H9 (cell line): ENCODE measurements at regions not wholly inside any gene's neighbourhood (a gene's known extent, or its start where the extent isn't known, plus 50 kb on each side); places are given as distances from the start of the nearest gene placed in this dataset.

Source experiments
- DNase-seq: peaks from one replicate; pipeline ENCODE4 v3.0.0-alpha.2; 2017
- H2AFZ ChIP-seq: one replicate; pipeline ENCODE4 v1.6.1; 2013; ENCODE audit warnings: mild to moderate bottlenecking, low read length, control low read depth, moderate library complexity
- H2AK5ac ChIP-seq: 2 replicates; pipeline ENCODE4 v1.6.1; 2013; ENCODE audit warnings: low read length, control low read depth, mixed read lengths; ENCODE audit not compliant: insufficient read length
- H2BK120ac ChIP-seq: one replicate; pipeline ENCODE4 v1.6.1; 2013; ENCODE audit warnings: low read depth, mild to moderate bottlenecking, low read length, control low read depth, inconsistent platforms; ENCODE audit not compliant: poor library complexity, severe bottlenecking
- H2BK12ac ChIP-seq: 2 replicates; pipeline ENCODE4 v1.6.1; 2013; ENCODE audit warnings: low read length, control low read depth, mixed read lengths, low read depth; ENCODE audit not compliant: insufficient read length
- H2BK15ac ChIP-seq: 2 replicates; pipeline ENCODE4 v1.6.1; 2013; ENCODE audit warnings: low read depth, low read length, control low read depth
- H2BK20ac ChIP-seq: one replicate; pipeline ENCODE4 v1.6.1; 2013; ENCODE audit warnings: low read depth, mild to moderate bottlenecking, low read length, control low read depth, inconsistent platforms; ENCODE audit not compliant: poor library complexity, severe bottlenecking
- H2BK5ac ChIP-seq: 2 replicates; pipeline ENCODE4 v1.6.1; 2013; ENCODE audit warnings: low read length, control low read depth, mixed read lengths; ENCODE audit not compliant: insufficient read length
- H3K14ac ChIP-seq: 2 replicates; pipeline ENCODE4 v1.6.1; 2013; ENCODE audit warnings: low read length, control low read depth; ENCODE audit not compliant: insufficient read depth
- H3K18ac ChIP-seq: 2 replicates; pipeline ENCODE4 v1.6.1; 2013; ENCODE audit warnings: low read depth, mild to moderate bottlenecking, mixed read lengths, low read length, control low read depth; ENCODE audit not compliant: insufficient read length
- H3K23ac ChIP-seq: 2 replicates; pipeline ENCODE4 v1.6.1; 2013; ENCODE audit warnings: low read length, control low read depth, mixed read lengths, low read depth; ENCODE audit not compliant: insufficient read length
- H3K23me2 ChIP-seq: 2 replicates; pipeline ENCODE4 v1.6.1; 2013; ENCODE audit warnings: low read depth, mild to moderate bottlenecking, mixed read lengths, low read length, control low read depth; ENCODE audit not compliant: insufficient read length, poor library complexity, severe bottlenecking
- H3K27ac ChIP-seq: 2 replicates; pipeline ENCODE4 v1.5.1; 2013; ENCODE audit warnings: low read length, control low read depth, mixed read lengths, low read depth; ENCODE audit not compliant: insufficient read length
- H3K27me3 ChIP-seq: 2 replicates; pipeline ENCODE4 v1.6.1; 2013; ENCODE audit warnings: low read length, control low read depth, inconsistent platforms; ENCODE audit not compliant: insufficient read depth
- H3K4ac ChIP-seq: 2 replicates; pipeline ENCODE4 v1.6.1; 2013; ENCODE audit warnings: low read depth, mild to moderate bottlenecking, control low read depth, inconsistent platforms, low read length, moderate library complexity
- H3K4me1 ChIP-seq: 2 replicates; pipeline ENCODE4 v1.6.1; 2013; ENCODE audit warnings: low read length, control low read depth, inconsistent platforms; ENCODE audit not compliant: insufficient read depth
- H3K4me2 ChIP-seq: 2 replicates; pipeline ENCODE4 v1.6.1; 2013; ENCODE audit warnings: low read length, control low read depth, mixed read lengths; ENCODE audit not compliant: insufficient read length, insufficient read depth
- H3K56ac ChIP-seq: 2 replicates; pipeline ENCODE4 v1.6.1; 2013; ENCODE audit warnings: low read depth, mild to moderate bottlenecking, mixed read lengths, low read length, control low read depth; ENCODE audit not compliant: insufficient read length
- H3K79me1 ChIP-seq: 2 replicates; pipeline ENCODE4 v1.6.1; 2013; ENCODE audit warnings: low read depth, mild to moderate bottlenecking, moderate library complexity, low read length, control low read depth, inconsistent platforms; ENCODE audit not compliant: insufficient read depth, poor library complexity, severe bottlenecking
- H3K79me2 ChIP-seq: 2 replicates; pipeline ENCODE4 v1.6.1; 2013; ENCODE audit warnings: low read length, control low read depth, inconsistent platforms; ENCODE audit not compliant: insufficient read depth
- H3K9ac ChIP-seq: 2 replicates; pipeline ENCODE4 v1.6.1; 2013; ENCODE audit warnings: low read length, control low read depth, mixed read lengths; ENCODE audit not compliant: insufficient read length; ENCODE audit errors: extremely low read depth
- H3K9me3 ChIP-seq: one replicate; pipeline ENCODE4 v1.6.1; 2013; ENCODE audit warnings: low read depth, low read length, inconsistent platforms; ENCODE audit not compliant: control insufficient read depth
- H3T11ph ChIP-seq: one replicate; pipeline ENCODE4 v1.6.1; 2013; ENCODE audit warnings: mild to moderate bottlenecking, low read length, control low read depth, inconsistent platforms
- H4K20me1 ChIP-seq: one replicate; pipeline ENCODE4 v1.6.1; 2013; ENCODE audit not compliant: control insufficient read depth, insufficient read length, insufficient read depth
- H4K5ac ChIP-seq: 2 replicates; pipeline ENCODE4 v1.6.1; 2013; ENCODE audit warnings: low read depth, mild to moderate bottlenecking, mixed read lengths, low read length, control low read depth; ENCODE audit not compliant: insufficient read length
- H4K8ac ChIP-seq: replicated peaks from 2 replicates; pipeline ENCODE4 v1.6.1; 2013; ENCODE audit warnings: low read length, control low read depth, mixed read lengths, low read depth; ENCODE audit not compliant: insufficient read length
- H4K91ac ChIP-seq: 2 replicates; pipeline ENCODE4 v1.6.1; 2013; ENCODE audit warnings: low read depth, mild to moderate bottlenecking, moderate library complexity, mixed read lengths, low read length, control low read depth; ENCODE audit not compliant: insufficient read length
- H3K27ac Mint-ChIP-seq, 3 experiments: 2 replicates in 2 of 3; 3 replicates in 1 of 3; pipeline ENCODE4 v1.8.0; 2020 to 2021; ENCODE audit warnings: mixed read lengths in 3 of 3, mild to moderate bottlenecking in 1 of 3, moderate library complexity in 1 of 3
- H3K27me3 Mint-ChIP-seq: 2 replicates; pipeline ENCODE4 v1.8.0; 2021; ENCODE audit warnings: low read depth, mild to moderate bottlenecking, moderate library complexity, mixed read lengths
- H3K36me3 Mint-ChIP-seq, 3 experiments: 2 replicates in 2 of 3; 3 replicates in 1 of 3; pipeline ENCODE4 v1.8.0; 2020 to 2021; ENCODE audit warnings: low read depth in 3 of 3, mixed read lengths in 3 of 3; ENCODE audit not compliant: insufficient read depth in 1 of 3
- H3K4me1 Mint-ChIP-seq, 2 experiments: 2 replicates each; pipeline ENCODE4 v1.8.0; 2020; ENCODE audit warnings: mixed read lengths in 2 of 2
- H3K4me3 Mint-ChIP-seq, 2 experiments: 2 replicates in 1 of 2; 3 replicates in 1 of 2; pipeline ENCODE4 v1.8.0; 2020 to 2021; ENCODE audit warnings: mild to moderate bottlenecking in 2 of 2, mixed read lengths in 2 of 2, moderate library complexity in 1 of 2
- H3K9me3 Mint-ChIP-seq, 2 experiments: 2 replicates in 1 of 2; 3 replicates in 1 of 2; pipeline ENCODE4 v1.8.0; 2020; ENCODE audit warnings: mild to moderate bottlenecking in 2 of 2, mixed read lengths in 2 of 2, moderate library complexity in 1 of 2
- CTCF ChIP-seq: fragments of 200-600 bp; sonication (generic); conservative IDR thresholded peaks from 3 replicates; pipeline ENCODE4 v1.8.0; 2021; ENCODE audit warnings: antibody characterized with exemption, mild to moderate bottlenecking

- no peaks in the 10 kb centered on the region for H3K4me1 Mint-ChIP-seq
- H3K4me2 ChIP-seq = no peak overlapping the region
Observed at GRCh38 chr15:54812383-54812782, 384.4 kb downstream of the RSL24D1 start.

More at GRCh38 chr15:54812383-54812782, 384.4 kb downstream of the RSL24D1 start:
- Histone ChIP-seq H2BK15ac (no peak overlapping the region), H3K23me2 (no peaks in the 10 kb centered on the region), H2BK12ac (no peak overlapping the region), H3K23ac (no peak overlapping the region), H3K27ac (no peak overlapping the region), H3K14ac (no peak overlapping the region), H3T11ph (no peak overlapping the region), H3K18ac (no peak overlapping the region), H3K9ac (no peak overlapping the region), H2BK120ac (no peak overlapping the region), H3K79me2 (no peaks in the 10 kb centered on the region), H3K4me1 (no peaks in the 10 kb centered on the region), H4K91ac (no peak overlapping the region), H2AK5ac (no peak overlapping the region), H3K4ac (no peak overlapping the region), H2BK5ac (no peak overlapping the region), H3K79me1 (no peaks in the 10 kb centered on the region), H2BK20ac (no peak overlapping the region), H4K20me1 (no peaks in the 10 kb centered on the region), H4K5ac (no peak overlapping the region), H4K8ac (no peak overlapping the region), H3K27me3 (no peaks in the 10 kb centered on the region), H2AFZ (no peak overlapping the region), H3K9me3 (no peaks in the 10 kb centered on the region), H3K56ac (no peak overlapping the region)
- no peak for DNase-seq
- Mint-ChIP-seq H3K27me3 (no peaks in the 10 kb centered on the region; the same call in 1 of the 2 replicates), H3K4me3 (no peak overlapping the region), H3K9me3 (peaks cover 5 to 6% of the 10 kb centered on the region in 2 experiments), H3K36me3 (peaks cover 0 to 5% (median 2%) of the 10 kb centered on the region in 3 experiments; a peak in 5 of 7 replicates), H3K27ac (no peak overlapping the region)
- no peak for TF ChIP-seq CTCF
